BE2C (cell line): ENCODE measurements at regions not wholly inside any gene's neighbourhood (a gene's known extent, or its start where the extent isn't known, plus 50 kb on each side); places are given as distances from the start of the nearest gene placed in this dataset.

Experiments
- DNase-seq: peaks from one replicate; pipeline ENCODE4 v3.0.0-alpha.2; 2020
- H3K27me3 ChIP-seq: fragments of 250-450 bp; sonication (Bioruptor Pico); 2 replicates; pipeline ENCODE4 v1.5.1; 2020; ENCODE audit warnings: mild to moderate bottlenecking
- H3K36me3 ChIP-seq: fragments of 250-450 bp; sonication (Bioruptor Pico); 2 replicates; pipeline ENCODE4 v1.5.1; 2020; ENCODE audit warnings: mild to moderate bottlenecking
- H3K4me1 ChIP-seq: fragments of 250-450 bp; sonication (Bioruptor Pico); 2 replicates; pipeline ENCODE4 v1.5.1; 2020
- H3K4me3 ChIP-seq: 2 replicates; pipeline ENCODE4 v1.5.1; 2011; ENCODE audit warnings: low read depth, low read length
- H3K9me3 ChIP-seq: fragments of 250-450 bp; sonication (Bioruptor Pico); 2 replicates; pipeline ENCODE4 v1.5.1; 2020
- TF ChIP-seq, protein P1 (sequence below): IDR thresholded peaks from 2 replicates; pipeline ENCODE4 v1.5.1; 2012; ENCODE audit warnings: mild to moderate bottlenecking, low read depth, low read length

GRCh38 chr20:24207803-24208300, 219.3 kb upstream of the GGTLC1 start:
- H3K36me3 ChIP-seq = no peaks in the 10 kb centered on the region
- H3K9me3 ChIP-seq = no peaks in the 10 kb centered on the region; the same call in 1 of the 2 replicates
- H3K4me3 ChIP-seq = no peak overlapping the region
- no peak for DNase-seq
- peaks cover 6% of the 10 kb centered on the region for H3K27me3 ChIP-seq
- TF ChIP-seq, protein P1, sequence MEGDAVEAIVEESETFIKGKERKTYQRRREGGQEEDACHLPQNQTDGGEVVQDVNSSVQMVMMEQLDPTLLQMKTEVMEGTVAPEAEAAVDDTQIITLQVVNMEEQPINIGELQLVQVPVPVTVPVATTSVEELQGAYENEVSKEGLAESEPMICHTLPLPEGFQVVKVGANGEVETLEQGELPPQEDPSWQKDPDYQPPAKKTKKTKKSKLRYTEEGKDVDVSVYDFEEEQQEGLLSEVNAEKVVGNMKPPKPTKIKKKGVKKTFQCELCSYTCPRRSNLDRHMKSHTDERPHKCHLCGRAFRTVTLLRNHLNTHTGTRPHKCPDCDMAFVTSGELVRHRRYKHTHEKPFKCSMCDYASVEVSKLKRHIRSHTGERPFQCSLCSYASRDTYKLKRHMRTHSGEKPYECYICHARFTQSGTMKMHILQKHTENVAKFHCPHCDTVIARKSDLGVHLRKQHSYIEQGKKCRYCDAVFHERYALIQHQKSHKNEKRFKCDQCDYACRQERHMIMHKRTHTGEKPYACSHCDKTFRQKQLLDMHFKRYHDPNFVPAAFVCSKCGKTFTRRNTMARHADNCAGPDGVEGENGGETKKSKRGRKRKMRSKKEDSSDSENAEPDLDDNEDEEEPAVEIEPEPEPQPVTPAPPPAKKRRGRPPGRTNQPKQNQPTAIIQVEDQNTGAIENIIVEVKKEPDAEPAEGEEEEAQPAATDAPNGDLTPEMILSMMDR = no peak
- H3K4me1 ChIP-seq = no peaks in the 10 kb centered on the region

DNA sequence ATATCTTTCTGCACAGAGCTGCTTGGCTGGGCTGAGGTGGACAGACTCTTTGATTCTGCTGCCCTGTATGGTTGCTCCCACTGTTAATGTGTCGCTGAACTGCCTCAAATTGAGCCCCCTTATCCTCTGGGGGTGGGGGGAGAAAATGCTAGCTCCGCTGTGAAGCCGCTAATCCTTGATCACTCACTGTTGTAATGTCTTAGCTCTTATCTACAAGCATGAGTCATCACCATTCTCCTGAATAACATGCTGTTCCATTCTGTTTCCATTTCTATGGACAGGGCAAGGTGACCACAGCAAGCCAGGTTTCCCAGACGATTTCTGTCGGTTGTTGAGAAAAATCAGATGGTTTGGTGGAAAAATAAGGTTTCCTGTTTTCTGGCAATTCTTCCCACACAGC, 218.4 kb upstream of the GGTLC1 start:
- no peaks in the 10 kb centered on the region; the same call in 1 of the 2 replicates for H3K9me3 ChIP-seq
- TF ChIP-seq, protein P1 = no peak

DNA sequence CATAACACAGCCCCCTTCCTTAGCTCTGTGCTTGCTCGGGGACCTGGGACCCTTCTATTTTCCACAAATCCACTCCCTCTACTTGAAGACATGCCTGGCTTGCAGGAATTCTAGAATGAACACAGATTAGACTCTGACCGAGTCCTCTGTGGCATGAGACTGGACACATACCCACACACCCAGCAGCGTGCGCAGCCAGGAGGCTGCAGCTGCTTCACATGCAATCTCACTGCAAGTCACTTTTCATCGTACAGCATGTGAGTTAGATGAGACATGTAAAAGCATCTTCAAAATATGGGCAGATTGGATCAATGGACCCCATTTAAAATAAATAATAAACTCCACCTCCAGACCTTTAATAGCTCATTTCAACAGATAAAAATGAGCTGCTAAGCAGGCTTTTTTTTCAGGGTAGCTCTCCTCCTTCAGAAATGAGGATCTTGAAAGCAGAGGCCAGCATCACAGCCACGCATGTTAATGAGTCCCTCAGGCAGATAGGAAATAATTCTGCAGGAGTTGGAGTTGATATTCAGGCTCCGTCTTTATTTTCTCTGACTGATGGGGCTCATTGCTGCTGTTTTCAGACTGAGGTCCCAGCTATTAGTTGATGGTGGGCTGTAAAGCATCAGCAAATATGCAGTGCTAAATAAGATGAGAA, 215.1 kb upstream of the GGTLC1 start:
- no peak for DNase-seq
- Histone ChIP-seq H3K36me3 (no peaks in the 10 kb centered on the region), H3K4me1 (no peaks in the 10 kb centered on the region), H3K9me3 (no peaks in the 10 kb centered on the region; the same call in 1 of the 2 replicates), H3K4me3 (no peak overlapping the region), H3K27me3 (no peaks in the 10 kb centered on the region)
- TF ChIP-seq, protein P1 = no peak

More for the DNA sequence above, 218.4 kb upstream of the GGTLC1 start:
- H3K4me1 ChIP-seq = no peaks in the 10 kb centered on the region
- no peak overlapping the region for H3K4me3 ChIP-seq
- no peak for DNase-seq
- no peaks in the 10 kb centered on the region for H3K36me3 ChIP-seq
- no peaks in the 10 kb centered on the region for H3K27me3 ChIP-seq

DNA sequence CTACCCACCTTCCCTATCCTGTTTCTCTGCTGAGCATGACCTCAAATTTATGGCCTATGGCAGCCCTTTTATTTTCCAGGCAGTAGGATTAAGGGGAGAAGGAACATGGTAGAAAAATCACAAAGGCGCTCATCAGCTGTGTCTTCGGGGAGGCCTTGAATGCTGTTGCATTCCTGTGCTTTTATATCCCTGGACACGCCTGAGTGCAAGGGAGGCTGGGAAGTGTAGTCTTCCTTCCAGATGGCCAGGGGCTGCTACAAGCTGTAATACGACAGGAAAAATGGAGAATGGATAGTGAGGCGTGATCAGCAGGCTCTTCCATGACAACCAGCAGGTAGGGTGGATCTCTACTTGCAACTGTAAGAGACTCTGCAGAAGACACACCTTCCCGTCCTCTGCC, 210.9 kb upstream of the GGTLC1 start:
- H3K4me1 ChIP-seq = no peaks in the 10 kb centered on the region
- H3K4me3 ChIP-seq = no peak overlapping the region
- TF ChIP-seq, protein P1 = no peak
- no peak for DNase-seq
- no peaks in the 10 kb centered on the region for H3K9me3 ChIP-seq
- no peaks in the 10 kb centered on the region for H3K36me3 ChIP-seq
- H3K27me3 ChIP-seq = no peaks in the 10 kb centered on the region; the same call in 1 of the 2 replicates

GRCh38 chr20:24194143-24194542, 205.6 kb upstream of the GGTLC1 start:
- Histone ChIP-seq H3K4me1 (no peaks in the 10 kb centered on the region), H3K27me3 (no peaks in the 10 kb centered on the region; the same call in 1 of the 2 replicates), H3K36me3 (no peaks in the 10 kb centered on the region), H3K4me3 (no peak overlapping the region), H3K9me3 (no peaks in the 10 kb centered on the region)
- DNase-seq = no peak
- TF ChIP-seq, protein P1 = no peak

DNA sequence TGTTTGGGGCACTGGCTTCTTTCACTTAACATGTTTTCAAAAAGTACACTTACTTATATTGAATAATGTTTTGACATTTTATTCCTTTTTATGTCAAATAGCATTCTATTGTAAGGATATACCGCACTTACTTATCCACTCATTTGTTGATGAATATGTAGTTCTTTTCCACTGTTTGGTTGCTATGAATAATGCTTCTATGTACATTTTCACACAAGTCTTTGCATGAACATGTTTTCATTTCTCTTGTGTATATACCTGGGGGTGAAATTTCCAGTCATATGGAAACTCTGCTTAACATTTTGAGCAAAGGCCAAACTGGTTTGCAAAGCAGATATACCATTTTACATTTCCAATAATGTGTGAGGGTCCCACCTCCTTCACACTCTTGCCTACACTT, 202.3 kb upstream of the GGTLC1 start:
- TF ChIP-seq, protein P1 = no peak
- Histone ChIP-seq H3K4me3 (no peak overlapping the region), H3K4me1 (no peaks in the 10 kb centered on the region)

More for the DNA sequence above, 202.3 kb upstream of the GGTLC1 start:
- no peak for DNase-seq
- H3K9me3 ChIP-seq = no peaks in the 10 kb centered on the region
- H3K27me3 ChIP-seq = no peaks in the 10 kb centered on the region
- no peaks in the 10 kb centered on the region for H3K36me3 ChIP-seq
